ENCODE measurements at regions not wholly inside any gene's neighbourhood (a gene's known extent, or its start where the extent isn't known, plus 50 kb on each side); places are given as distances from the start of the nearest gene placed in this dataset.

DNA sequence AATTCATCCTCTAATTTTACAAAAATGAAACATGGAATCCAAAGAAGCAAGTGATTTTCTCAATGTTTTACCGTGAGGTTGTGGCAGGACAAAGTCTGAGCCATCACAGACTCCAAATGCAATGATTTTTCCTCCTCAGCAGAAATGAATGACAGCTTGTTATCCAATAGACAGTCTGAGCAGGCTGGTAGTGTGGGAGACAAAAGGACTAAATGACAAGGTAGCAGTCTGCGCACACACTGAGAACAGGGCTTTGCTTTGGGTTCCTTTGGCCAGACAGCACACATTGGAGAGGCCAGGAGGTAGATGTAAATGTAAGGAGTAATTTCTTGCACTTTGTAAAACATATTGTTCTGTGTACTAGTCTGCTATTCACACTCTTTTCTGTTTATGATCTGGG is 50.3 kb upstream of the RGPD4 start:
- TF ChIP-seq, protein P1, sequence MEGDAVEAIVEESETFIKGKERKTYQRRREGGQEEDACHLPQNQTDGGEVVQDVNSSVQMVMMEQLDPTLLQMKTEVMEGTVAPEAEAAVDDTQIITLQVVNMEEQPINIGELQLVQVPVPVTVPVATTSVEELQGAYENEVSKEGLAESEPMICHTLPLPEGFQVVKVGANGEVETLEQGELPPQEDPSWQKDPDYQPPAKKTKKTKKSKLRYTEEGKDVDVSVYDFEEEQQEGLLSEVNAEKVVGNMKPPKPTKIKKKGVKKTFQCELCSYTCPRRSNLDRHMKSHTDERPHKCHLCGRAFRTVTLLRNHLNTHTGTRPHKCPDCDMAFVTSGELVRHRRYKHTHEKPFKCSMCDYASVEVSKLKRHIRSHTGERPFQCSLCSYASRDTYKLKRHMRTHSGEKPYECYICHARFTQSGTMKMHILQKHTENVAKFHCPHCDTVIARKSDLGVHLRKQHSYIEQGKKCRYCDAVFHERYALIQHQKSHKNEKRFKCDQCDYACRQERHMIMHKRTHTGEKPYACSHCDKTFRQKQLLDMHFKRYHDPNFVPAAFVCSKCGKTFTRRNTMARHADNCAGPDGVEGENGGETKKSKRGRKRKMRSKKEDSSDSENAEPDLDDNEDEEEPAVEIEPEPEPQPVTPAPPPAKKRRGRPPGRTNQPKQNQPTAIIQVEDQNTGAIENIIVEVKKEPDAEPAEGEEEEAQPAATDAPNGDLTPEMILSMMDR (IDR thresholded peaks at IDR 0.05) = no peak
- no peak for TF ChIP-seq POLR2A (IDR thresholded peaks at IDR 0.05)
